ENCODE measurements at regions not wholly inside any gene's neighbourhood (a gene's known extent, or its start where the extent isn't known, plus 50 kb on each side); places are given as distances from the start of the nearest gene placed in this dataset.

DNA sequence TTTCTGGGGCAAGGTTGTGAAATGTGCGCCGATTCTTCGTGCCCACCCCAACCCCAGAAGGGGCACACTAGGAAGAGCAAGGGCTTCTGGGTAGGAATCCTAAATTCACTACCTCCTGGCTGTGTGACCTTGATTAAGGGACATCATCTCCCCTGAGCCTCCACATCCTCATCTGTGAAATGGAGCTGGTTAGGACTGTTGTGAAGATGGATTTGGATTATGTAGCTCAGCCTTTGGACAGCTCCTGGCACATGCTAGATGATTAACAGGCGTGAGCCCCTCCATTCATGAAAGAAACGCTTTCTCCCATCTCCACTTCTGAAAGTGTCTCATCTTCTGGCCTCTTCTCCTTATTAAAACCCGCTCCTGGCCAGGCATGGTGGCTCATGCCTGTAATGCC, 65.3 kb upstream of the TMEM97 start:
- H3K4me3 ChIP-seq (ENCODE audit: low read length): no peak overlapping the region
- peaks cover 0 to 6% of the 10 kb centered on the region in 2 experiments for H3K9me3 ChIP-seq (ENCODE audit: control insufficient read depth in 1 of 2, insufficient read depth in 1 of 2, low read length in 2 of 2)
- ATAC-seq (ENCODE audit: poor library complexity) (no peak), DNase-seq (no peak)
- Mint-ChIP-seq H3K9me3 (no peaks in the 10 kb centered on the region), H3K27me3 (peaks cover 52% of the 10 kb centered on the region), H3K4me3 (no peak overlapping the region), H3K27ac (no peak overlapping the region), H3K4me1 (ENCODE audit: low read depth) (peaks cover 8% of the 10 kb centered on the region), H3K36me3 (ENCODE audit: low read depth) (no peaks in the 10 kb centered on the region)
- H3K36me3 ChIP-seq (ENCODE audit: insufficient read depth, low read length): no peaks in the 10 kb centered on the region
- peaks cover 12% of the 10 kb centered on the region for H3K4me1 ChIP-seq (ENCODE audit: insufficient read depth, low read length)
- intact Hi-C loops (cut with DNase I, micrococcal nuclease): loop anchor here (5.0 kb wide), 2 partner anchors 361 to 491 kb away; partner anchors contain the start of gene LYRM9 (in 1 of the 2)
- ChIA-PET CTCF (no interaction called here), POLR2A (no interaction called here)
- TF ChIP-seq, protein P1, sequence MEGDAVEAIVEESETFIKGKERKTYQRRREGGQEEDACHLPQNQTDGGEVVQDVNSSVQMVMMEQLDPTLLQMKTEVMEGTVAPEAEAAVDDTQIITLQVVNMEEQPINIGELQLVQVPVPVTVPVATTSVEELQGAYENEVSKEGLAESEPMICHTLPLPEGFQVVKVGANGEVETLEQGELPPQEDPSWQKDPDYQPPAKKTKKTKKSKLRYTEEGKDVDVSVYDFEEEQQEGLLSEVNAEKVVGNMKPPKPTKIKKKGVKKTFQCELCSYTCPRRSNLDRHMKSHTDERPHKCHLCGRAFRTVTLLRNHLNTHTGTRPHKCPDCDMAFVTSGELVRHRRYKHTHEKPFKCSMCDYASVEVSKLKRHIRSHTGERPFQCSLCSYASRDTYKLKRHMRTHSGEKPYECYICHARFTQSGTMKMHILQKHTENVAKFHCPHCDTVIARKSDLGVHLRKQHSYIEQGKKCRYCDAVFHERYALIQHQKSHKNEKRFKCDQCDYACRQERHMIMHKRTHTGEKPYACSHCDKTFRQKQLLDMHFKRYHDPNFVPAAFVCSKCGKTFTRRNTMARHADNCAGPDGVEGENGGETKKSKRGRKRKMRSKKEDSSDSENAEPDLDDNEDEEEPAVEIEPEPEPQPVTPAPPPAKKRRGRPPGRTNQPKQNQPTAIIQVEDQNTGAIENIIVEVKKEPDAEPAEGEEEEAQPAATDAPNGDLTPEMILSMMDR (IDR thresholded peaks at IDR 0.05): no peak
- H3K27me3 ChIP-seq (ENCODE audit: control insufficient read depth in 1 of 2, insufficient read depth in 2 of 2, low read length in 2 of 2): peaks cover 15 to 24% of the 10 kb centered on the region in 2 experiments
- no peak overlapping the region for H3K27ac ChIP-seq (ENCODE audit: low read depth in 1 of 2, low read length in 2 of 2)

DNA sequence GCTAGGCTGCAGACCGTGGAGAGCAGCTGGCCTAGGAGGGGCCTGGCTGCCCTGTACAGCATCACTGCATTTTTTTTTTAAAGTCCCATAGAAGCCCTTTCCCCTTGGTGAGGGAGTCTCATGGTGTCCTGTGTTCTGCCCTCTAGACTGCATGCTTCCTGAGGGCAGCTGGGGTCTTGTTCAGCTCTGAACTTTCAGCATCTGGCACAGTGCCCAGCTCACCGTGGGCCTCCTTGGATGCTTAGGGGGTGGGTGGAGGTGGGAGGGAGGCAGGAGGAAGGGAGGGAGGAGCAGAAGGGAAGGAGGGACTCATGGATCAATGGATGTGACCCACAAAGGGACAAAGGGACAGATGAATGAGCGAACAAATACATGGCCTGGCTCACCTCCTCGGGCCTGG, 63.4 kb upstream of the TMEM97 start:
- H3K27me3 Mint-ChIP-seq: peaks cover 53% of the 10 kb centered on the region
- peaks cover 15 to 24% of the 10 kb centered on the region in 2 experiments for H3K27me3 ChIP-seq (ENCODE audit: control insufficient read depth in 1 of 2, insufficient read depth in 2 of 2, low read length in 2 of 2)
- H3K27ac Mint-ChIP-seq: no peak overlapping the region
- TF ChIP-seq, protein P1 (IDR thresholded peaks at IDR 0.05): no peak
- peaks cover under 1 to 6% of the 10 kb centered on the region in 2 experiments for H3K9me3 ChIP-seq (ENCODE audit: control insufficient read depth in 1 of 2, insufficient read depth in 1 of 2, low read length in 2 of 2)
- H3K36me3 ChIP-seq (ENCODE audit: insufficient read depth, low read length): no peaks in the 10 kb centered on the region
- POLR2A ChIA-PET: no interaction called here
- DNase-seq (no peak), ATAC-seq (ENCODE audit: poor library complexity) (no peak)
- intact Hi-C loops (cut with DNase I, micrococcal nuclease): no loop called here
- CTCF ChIA-PET: no interaction called here
- H3K4me3 ChIP-seq (ENCODE audit: low read length): no peak overlapping the region
- H3K36me3 Mint-ChIP-seq (ENCODE audit: low read depth): no peaks in the 10 kb centered on the region
- H3K4me1 Mint-ChIP-seq (ENCODE audit: low read depth): peaks cover 8% of the 10 kb centered on the region
- peaks cover 12% of the 10 kb centered on the region for H3K4me1 ChIP-seq (ENCODE audit: insufficient read depth, low read length)
- no peaks in the 10 kb centered on the region for H3K9me3 Mint-ChIP-seq
- no peak overlapping the region for H3K4me3 Mint-ChIP-seq
- H3K27ac ChIP-seq (ENCODE audit: low read depth in 1 of 2, low read length in 2 of 2): no peak overlapping the region

DNA sequence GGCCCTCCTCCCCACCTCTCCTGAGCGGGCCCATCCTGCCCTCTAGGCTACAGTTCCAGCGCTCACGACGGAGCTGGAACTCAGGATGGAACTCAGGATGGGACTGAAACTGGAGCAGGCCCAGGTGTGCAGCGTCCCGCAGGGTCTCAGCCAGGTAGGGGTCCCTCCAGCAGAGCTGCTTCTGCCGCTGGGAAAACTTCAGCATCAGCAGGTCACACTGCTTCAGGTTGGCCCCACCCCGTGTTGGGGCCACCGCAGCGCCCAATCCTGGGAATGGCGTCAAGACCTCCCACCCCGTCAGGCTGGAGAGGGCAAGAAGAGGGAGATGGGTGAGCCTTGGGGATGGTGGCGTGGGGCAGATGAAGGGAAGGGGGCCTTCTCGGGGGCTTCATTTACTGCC, 62.6 kb upstream of the TMEM97 start:
- CTCF ChIA-PET: no interaction called here
- H3K9me3 Mint-ChIP-seq: no peaks in the 10 kb centered on the region

More for the DNA sequence above, 62.6 kb upstream of the TMEM97 start:
- H3K36me3 Mint-ChIP-seq (ENCODE audit: low read depth): no peaks in the 10 kb centered on the region
- peaks cover 8% of the 10 kb centered on the region for H3K4me1 Mint-ChIP-seq (ENCODE audit: low read depth)
- H3K4me3 ChIP-seq (ENCODE audit: low read length): no peak overlapping the region
- TF ChIP-seq, protein P1 (IDR thresholded peaks at IDR 0.05): no peak
- peaks cover 52% of the 10 kb centered on the region for H3K27me3 Mint-ChIP-seq
- H3K4me3 Mint-ChIP-seq: no peak overlapping the region
- ATAC-seq (ENCODE audit: poor library complexity): no peak
- peaks cover 15 to 22% of the 10 kb centered on the region in 2 experiments for H3K27me3 ChIP-seq (ENCODE audit: control insufficient read depth in 1 of 2, insufficient read depth in 2 of 2, low read length in 2 of 2)
- H3K36me3 ChIP-seq (ENCODE audit: insufficient read depth, low read length): no peaks in the 10 kb centered on the region
- peaks cover 8 to 10% of the 10 kb centered on the region in 2 experiments for H3K9me3 ChIP-seq (ENCODE audit: control insufficient read depth in 1 of 2, insufficient read depth in 1 of 2, low read length in 2 of 2)
- H3K27ac Mint-ChIP-seq: no peak overlapping the region
- DNase-seq: no peak
- peaks cover 8% of the 10 kb centered on the region for H3K4me1 ChIP-seq (ENCODE audit: insufficient read depth, low read length)
- intact Hi-C loops (cut with DNase I, micrococcal nuclease): no loop called here
- H3K27ac ChIP-seq (ENCODE audit: low read depth in 1 of 2, low read length in 2 of 2): no peak overlapping the region
- POLR2A ChIA-PET: no interaction called here
